ENCODE measurements at regions not wholly inside any gene's neighbourhood (a gene's known extent, or its start where the extent isn't known, plus 50 kb on each side); places are given as distances from the start of the nearest gene placed in this dataset.

- TF ChIP-seq CTCF (IDR thresholded peaks at IDR 0.05; ENCODE audit: insufficient read depth, low read length): no peak
- no peak for TF ChIP-seq POLR2AphosphoS5 (IDR thresholded peaks at IDR 0.05; ENCODE audit: low read depth)
These were observed 261.4 kb upstream of the JARID2 start for GRCh38 chr6:14984519-14984853.

Data from HL-60 (cell line).